ENCODE measurements at regions not wholly inside any gene's neighbourhood (a gene's known extent, or its start where the extent isn't known, plus 50 kb on each side); places are given as distances from the start of the nearest gene placed in this dataset.
A peak's percentile ranks its signal among the peaks of the same experiment; 100 is the strongest.

DNA sequence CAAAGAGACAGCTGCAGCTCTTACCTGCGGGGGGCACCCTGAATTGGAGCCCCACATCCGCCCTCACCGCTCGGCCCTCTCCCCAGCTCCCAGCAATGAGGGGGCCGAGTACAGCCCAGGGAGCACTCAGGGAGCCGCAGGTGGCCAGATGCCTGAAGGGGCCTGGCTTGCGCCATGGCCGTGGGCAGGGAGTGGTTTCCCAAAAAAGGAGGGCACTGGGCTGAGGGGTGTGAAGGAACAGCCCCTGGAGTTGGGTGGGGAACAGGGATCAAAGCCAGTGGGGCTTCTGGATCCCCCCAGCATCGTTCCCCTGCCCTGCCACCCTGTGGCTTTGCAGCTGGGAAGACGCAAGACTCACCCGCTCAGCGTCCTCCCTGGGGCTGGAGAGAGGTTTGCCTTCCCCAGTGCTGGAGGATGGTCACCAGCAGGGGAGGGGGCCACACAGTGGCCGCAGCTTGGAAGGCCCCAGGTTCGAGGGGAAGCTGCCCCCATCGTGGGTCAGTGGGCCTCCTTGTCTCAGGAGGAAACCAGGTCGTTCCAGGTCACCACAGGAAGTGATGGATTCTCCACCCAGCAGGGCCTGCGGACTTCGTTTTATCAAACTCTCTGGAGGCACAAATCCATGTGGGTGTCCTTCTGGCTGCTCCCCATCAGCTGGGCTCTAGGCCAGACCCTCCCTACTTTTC is 68.2 kb upstream of the HPCAL1 start:
- intact Hi-C loops (cut with micrococcal nuclease) = no loop called here
- no peak for ATAC-seq
- no peak for DNase-seq

GRCh38 chr2:10235099-10235908 is 67.4 kb upstream of the HPCAL1 start:
- ATAC-seq (no peak), DNase-seq (no peak)
- intact Hi-C loops (cut with micrococcal nuclease) = no loop called here

DNA sequence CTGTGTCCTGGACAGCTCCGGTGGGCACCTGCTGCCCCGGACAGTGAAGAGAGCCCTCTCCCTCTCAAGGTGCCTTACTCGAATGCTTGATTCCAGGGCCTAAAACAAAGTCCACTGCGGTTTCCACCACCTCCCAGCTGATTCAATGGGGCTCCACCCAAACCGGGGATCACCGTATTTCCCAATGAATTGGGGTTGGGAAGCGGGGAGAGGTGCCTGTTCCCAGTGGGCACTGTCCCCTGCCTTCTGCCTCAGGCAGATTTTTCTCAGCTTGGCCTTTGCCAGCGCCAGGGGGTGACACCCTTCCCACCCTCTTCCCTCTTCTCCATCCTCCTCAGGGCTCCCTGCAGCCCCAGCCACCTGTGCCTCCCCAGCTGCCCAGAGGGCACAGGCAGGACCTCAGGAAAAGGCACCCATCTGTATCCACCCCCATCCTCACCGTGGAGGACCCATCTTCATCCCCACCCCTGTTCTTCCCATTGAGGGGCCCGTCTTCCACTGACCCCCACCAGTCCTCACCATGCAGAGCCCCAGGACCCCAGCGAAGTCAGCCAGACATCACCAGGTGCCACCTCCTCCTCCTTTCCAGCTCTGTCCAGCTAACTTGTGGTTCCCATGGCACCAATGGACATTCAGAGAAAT is 66.7 kb upstream of the HPCAL1 start:
- DNase-seq (no peak), ATAC-seq (no peak)
- intact Hi-C loops (cut with micrococcal nuclease) = no loop called here

DNA sequence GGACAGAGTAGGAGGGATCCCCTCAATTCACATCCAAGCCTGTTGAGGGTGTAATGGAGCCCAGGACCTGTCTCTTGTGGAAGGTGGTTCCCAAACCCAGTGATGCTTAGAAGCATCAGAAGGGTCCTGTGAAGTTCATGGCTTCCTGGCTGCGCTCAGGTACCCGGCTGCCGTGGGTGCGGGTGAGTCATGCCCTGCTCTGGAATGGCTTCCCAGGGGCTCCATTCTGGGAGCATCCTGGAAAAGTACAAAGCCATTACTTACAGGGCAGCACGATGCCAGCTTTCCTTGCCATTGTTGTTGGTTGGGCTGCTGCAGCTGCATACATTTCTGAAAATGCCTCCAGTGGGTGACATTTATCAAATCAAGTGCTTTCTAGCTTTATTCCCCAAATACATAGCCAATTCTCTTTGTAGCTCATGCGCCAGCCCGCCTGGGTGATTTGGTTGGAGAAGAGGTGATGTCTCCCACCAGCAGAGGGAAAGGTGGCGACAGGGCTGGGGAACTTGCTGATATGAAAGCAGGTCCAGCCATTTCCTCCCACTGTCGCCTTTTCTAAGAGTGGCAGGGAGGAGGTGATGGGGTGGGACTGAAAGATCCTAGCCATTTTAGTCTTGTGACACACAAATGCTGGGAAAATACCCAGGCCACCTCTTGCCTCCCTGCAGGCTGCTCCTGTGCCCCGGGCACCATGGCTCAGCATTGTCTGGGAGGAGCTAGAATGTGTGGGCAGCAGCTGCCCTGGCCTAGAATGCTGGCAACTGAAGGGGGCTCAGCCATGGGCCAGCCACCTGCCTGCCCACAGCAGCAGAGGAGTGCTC is 65.9 kb upstream of the HPCAL1 start:
- intact Hi-C loops (cut with micrococcal nuclease) = no loop called here
- ATAC-seq (no peak), DNase-seq (no peak)

GRCh38 chr2:10237392-10238321 is 65.0 kb upstream of the HPCAL1 start:
- DNase-seq (no peak), ATAC-seq (peak; percentile 72)
- intact Hi-C loops (cut with micrococcal nuclease) = no loop called here

DNA sequence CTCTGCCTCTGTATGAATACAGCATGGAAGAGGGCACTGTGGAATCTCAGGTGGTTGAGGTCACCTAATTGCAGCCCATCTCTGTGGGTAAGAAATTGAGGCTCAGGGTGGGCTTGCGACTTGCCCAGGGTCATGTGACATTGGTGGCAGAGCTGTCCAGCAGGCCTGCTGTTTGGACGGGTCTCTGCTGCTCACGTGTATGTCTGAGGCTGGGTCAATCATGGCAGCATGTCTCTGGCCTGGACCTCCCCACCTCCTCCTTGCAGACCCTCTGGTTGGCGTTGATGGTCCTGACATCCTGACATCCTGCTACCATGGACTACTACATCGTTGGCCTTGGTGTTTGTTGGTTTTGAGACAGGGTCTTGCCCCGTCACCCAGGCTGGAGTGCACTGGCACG is 64.3 kb upstream of the HPCAL1 start:
- no peak for DNase-seq
- intact Hi-C loops (cut with micrococcal nuclease) = no loop called here
- ATAC-seq = no peak

DNA sequence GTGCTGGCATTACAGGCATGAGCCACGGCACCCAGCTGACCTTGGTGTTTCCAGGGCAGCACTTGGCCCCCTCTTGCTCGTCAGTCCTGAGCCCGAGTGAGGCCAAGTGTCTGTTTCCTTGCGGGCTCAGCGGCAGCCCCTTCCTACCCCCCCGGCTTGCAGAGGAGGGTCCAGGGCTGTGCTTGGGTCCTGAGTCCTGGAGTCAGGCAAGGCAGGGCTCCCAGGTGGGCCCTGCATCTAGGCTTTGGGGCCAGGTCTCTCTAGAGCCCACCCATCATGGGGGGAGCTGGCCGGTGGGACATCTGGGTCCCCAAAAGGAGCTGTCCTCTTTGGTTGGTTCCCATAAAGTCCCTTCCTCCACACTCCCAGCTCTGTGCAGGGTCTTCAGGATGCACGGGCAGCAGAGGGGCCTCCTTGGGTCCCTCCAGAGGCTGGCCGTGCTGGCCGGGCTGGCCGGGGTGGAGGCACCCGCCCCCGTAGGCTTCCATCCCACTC is 63.7 kb upstream of the HPCAL1 start:
- DNase-seq (no peak), ATAC-seq (no peak)
- intact Hi-C loops (cut with micrococcal nuclease) = no loop called here

- DNase-seq = no peak
- peak; percentile 19 for ATAC-seq
- intact Hi-C loops (cut with micrococcal nuclease) = no loop called here
Observed at GRCh38 chr2:10239561-10239967, 63.1 kb upstream of the HPCAL1 start.

- no peak for DNase-seq
- ATAC-seq = no peak
- intact Hi-C loops (cut with micrococcal nuclease) = no loop called here
Observed at GRCh38 chr2:10240161-10240681, 62.5 kb upstream of the HPCAL1 start.

DNA sequence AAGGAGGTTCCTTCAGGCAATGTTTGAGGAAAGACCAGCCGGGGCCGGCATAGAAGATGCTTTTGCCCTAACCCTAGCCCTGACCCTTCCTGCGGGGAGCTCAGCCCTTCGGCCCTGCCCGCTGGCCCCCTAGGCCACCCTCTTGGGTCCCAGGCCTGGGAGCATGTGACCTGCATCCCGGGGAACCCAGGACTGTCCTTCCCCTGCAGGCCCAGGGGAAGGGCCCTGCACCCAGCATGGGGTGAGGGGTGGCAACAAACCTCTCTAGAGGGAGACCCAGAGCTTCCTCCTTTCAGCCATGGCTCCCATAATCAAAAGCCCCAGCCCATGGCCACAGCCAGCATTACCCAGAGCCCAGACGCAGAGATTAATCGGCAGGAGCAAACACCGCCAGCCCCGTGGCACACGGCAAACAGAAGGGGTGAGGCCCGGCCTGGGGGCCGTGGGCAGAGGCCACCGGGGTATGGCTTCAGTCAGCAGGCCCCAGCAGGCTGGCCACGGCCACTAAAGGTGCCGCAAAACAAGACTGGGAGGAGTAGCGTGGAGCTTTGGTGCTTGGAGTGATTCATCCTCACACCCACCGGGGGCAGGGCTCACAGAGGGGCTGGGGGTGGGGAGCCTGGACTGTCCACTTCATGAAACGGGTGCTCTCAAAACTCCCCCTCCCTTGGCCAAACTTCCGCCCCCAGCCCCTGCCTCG is 61.6 kb upstream of the HPCAL1 start:
- intact Hi-C loops (cut with micrococcal nuclease) = no loop called here
- no peak for ATAC-seq
- peak; percentile 10 for DNase-seq

DNA sequence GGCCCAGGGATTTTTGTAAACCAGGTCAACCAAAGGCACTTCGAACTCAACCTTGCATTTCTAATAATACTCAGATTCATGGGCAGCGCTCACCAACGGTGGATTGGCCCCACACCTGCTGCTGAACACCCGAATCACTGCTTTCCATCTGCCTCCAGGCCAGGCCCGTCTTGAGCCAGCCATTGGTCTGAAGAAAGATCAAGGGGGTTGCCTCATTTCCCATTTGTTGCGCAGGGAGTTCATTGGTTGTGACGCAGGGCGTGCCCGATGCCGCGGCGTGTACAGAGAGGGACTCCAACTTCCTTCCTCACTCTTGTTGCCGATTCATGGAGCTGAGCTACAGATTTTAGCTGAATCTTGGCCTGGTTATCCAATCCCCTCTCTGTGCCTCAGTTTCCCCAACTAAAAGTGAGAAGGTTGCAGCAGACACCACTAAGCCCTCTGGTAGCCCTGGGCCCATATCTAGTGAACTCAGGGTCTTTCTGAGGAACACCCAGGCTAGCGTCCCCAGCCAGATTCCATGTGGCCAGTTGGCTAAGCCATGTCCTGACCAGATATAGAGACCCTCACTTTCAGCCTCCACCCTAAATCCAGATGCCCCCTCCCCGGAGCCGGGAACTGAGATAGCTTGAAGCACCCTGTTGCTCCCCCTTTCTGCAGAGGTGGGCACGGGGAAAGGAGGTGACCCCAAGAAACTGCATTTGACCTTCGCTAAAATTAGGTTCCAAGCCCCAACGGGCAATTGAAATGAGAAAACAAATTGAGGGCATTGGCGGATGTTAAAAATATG is 60.9 kb upstream of the HPCAL1 start:
- intact Hi-C loops (cut with micrococcal nuclease) = no loop called here
- ATAC-seq = no peak
- DNase-seq = no peak

- intact Hi-C loops (cut with micrococcal nuclease) = no loop called here
- DNase-seq = no peak
- ATAC-seq = no peak
Observed at GRCh38 chr2:10242451-10242850, 60.3 kb upstream of the HPCAL1 start.

DNA sequence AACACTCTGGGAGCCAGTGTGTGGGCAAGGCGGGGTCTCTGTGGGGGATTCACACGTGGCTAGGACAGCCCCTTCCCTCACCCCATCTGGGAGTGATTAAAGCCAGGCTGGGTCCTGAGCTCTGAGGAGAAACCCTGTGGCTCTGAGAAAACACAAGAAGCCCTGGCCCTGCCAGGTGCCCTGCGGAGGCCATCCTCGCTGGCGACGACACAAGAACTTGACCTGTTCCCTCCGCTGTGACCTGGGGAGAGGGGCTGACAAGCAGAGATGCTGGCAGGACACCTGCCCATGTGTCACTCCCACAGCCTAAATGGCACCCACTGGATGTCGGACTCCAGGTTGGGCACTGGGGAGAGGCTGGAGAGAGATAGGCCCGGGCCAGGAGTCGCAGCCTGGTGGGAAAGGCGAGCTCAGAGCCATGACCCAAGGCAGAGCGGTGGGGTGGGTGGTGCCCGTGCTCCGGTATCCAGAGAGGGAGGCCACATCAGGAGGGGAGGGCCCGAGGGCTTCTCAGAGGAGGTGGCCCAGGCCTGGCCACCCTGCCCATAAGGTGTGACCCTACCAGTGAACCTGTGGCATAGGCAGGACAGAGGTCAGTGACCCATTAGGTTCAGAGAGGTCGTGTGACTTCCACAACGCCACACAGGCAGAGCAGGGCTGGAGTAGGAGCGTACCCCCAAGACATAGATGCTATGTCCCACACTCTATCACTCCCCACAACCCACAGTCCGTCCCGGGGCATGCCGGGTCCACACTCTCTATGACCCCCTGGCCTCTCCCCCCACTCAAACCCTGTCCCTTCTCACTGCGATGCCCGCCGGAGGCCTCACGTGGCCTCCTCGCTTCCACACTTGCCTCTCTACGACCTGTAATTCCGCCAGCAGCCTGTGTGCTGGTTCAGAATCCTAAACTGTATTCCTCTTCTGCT is 59.4 kb upstream of the HPCAL1 start:
- no peak for ATAC-seq
- peak; percentile 9 for DNase-seq
- intact Hi-C loops (cut with micrococcal nuclease) = no loop called here

DNA sequence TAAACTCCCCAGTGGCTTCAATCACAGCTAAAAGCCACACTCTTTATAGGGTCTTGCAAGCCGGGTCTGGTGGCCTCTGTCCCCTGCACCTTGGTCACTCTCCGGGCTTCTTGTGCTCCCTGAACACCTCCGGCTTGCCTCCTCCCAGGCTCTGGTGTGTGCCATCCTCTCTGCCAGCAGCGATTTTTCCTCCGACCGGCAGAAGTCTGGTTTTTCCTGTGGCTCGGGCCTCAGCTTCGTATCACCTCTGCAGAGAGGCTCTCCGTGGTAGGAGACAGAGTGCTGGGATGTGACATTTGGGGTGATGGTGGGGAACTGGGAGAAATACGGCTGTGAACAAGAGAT is 58.8 kb upstream of the HPCAL1 start:
- intact Hi-C loops (cut with micrococcal nuclease) = no loop called here
- DNase-seq = no peak
- no peak for ATAC-seq

- intact Hi-C loops (cut with micrococcal nuclease) = no loop called here
- DNase-seq (no peak), ATAC-seq (no peak)
Observed at GRCh38 chr2:10245021-10245420, 57.7 kb upstream of the HPCAL1 start.

DNA sequence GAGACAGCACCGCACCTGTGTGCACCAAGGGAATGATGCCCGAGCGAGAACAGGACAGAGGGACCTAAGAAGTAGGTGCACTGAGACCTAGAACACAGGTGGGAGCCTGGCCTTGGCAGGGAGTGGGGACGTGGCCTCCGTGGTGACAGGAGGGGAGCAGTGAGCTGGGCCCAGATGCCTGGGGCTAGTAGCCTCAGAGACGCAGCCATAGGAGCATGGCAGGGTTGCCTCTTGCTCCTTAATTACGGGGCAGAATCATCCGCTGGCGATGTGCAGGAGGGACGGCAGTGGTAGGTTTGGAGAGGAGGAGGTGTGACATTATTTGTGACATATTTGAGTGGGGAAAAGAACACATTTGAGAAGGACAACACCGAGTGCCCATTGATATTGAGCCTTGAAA is 57.0 kb upstream of the HPCAL1 start:
- no peak for ATAC-seq
- intact Hi-C loops (cut with micrococcal nuclease) = no loop called here
- no peak for DNase-seq
